Neural progenitor cell (in vitro differentiated cells): ENCODE measurements at regions not wholly inside any gene's neighbourhood (a gene's known extent, or its start where the extent isn't known, plus 50 kb on each side); places are given as distances from the start of the nearest gene placed in this dataset.
A peak's percentile ranks its signal among the peaks of the same experiment; 100 is the strongest.
"Not testable (repeated sequence)": the region's sequence is repeated elsewhere in the genome, so short reads cannot be mapped to it uniquely, and the experiment has no call there.

Source experiments
- DNase-seq: peaks from one replicate; pipeline ENCODE4 v3.0.0-alpha.2; 2016; ENCODE audit warnings: low spot score
- H2AFZ ChIP-seq: fragments of 200-600 bp; sonication (generic); replicated peaks from 2 replicates; pipeline ENCODE4 v1.6.1; 2016; ENCODE audit warnings: antibody characterized with exemption
- H3F3A ChIP-seq: fragments of 200-600 bp; sonication (generic); 2 replicates; pipeline ENCODE4 v1.6.1; 2016; ENCODE audit warnings: antibody characterized with exemption, low read depth
- H3K27ac ChIP-seq: fragments of 200-600 bp; sonication (generic); 2 replicates; pipeline ENCODE4 v1.5.1; 2016; ENCODE audit warnings: mild to moderate bottlenecking
- H3K27me3 ChIP-seq: fragments of 200-600 bp; sonication (generic); 2 replicates; pipeline ENCODE4 v1.6.1; 2016; ENCODE audit warnings: mild to moderate bottlenecking, moderate library complexity
- H3K36me3 ChIP-seq: fragments of 200-600 bp; sonication (generic); 2 replicates; pipeline ENCODE4 v1.5.1; 2016
- H3K4me1 ChIP-seq: fragments of 200-600 bp; sonication (generic); 2 replicates; pipeline ENCODE4 v1.6.1; 2016; ENCODE audit warnings: mixed run types
- H3K4me2 ChIP-seq: fragments of 200-600 bp; sonication (generic); 2 replicates; pipeline ENCODE4 v1.6.1; 2016
- H3K4me3 ChIP-seq: fragments of 200-600 bp; sonication (generic); 2 replicates; pipeline ENCODE4 v1.5.1; 2016
- H3K79me2 ChIP-seq: fragments of 200-600 bp; sonication (generic); 2 replicates; pipeline ENCODE4 v1.6.1; 2016; ENCODE audit warnings: low read depth
- H3K9ac ChIP-seq: fragments of 200-600 bp; sonication (generic); 2 replicates; pipeline ENCODE4 v1.6.1; 2016
- H3K9me3 ChIP-seq: fragments of 200-600 bp; sonication (generic); 2 replicates; pipeline ENCODE4 v1.5.1; 2016; ENCODE audit warnings: low read depth
- H4K20me1 ChIP-seq: fragments of 200-600 bp; sonication (generic); 2 replicates; pipeline ENCODE4 v1.6.1; 2016; ENCODE audit warnings: low read depth
- H3K27ac Mint-ChIP-seq: 3 replicates; pipeline ENCODE4 v1.8.0; 2021; ENCODE audit warnings: mixed read lengths
- H3K27me3 Mint-ChIP-seq: 2 replicates; pipeline ENCODE4 v1.8.0; 2022; ENCODE audit warnings: low read depth, mild to moderate bottlenecking, inconsistent platforms, moderate library complexity, mixed read lengths; ENCODE audit not compliant: insufficient read depth
- H3K36me3 Mint-ChIP-seq: 3 replicates; pipeline ENCODE4 v1.8.0; 2021; ENCODE audit warnings: mixed read lengths
- H3K4me1 Mint-ChIP-seq: 3 replicates; pipeline ENCODE4 v1.8.0; 2021; ENCODE audit warnings: mixed read lengths
- H3K4me3 Mint-ChIP-seq: 3 replicates; pipeline ENCODE4 v1.8.0; 2021; ENCODE audit warnings: mild to moderate bottlenecking, moderate library complexity, mixed read lengths
- H3K9me3 Mint-ChIP-seq: 3 replicates; pipeline ENCODE4 v1.8.0; 2020; ENCODE audit warnings: mixed read lengths
- CTCF ChIP-seq: fragments of 200-600 bp; sonication (generic); IDR thresholded peaks from 2 replicates; pipeline ENCODE4 v1.5.1; 2017; ENCODE audit warnings: antibody characterized with exemption, mild to moderate bottlenecking
- EZH2 ChIP-seq: fragments of 200-600 bp; sonication (generic); IDR thresholded peaks from 2 replicates; pipeline ENCODE4 v1.6.1; 2017; ENCODE audit warnings: antibody characterized with exemption, mild to moderate bottlenecking, moderate library complexity
- EZH2phosphoT487 ChIP-seq: fragments of 200-600 bp; sonication (generic); IDR thresholded peaks from 2 replicates; pipeline ENCODE4 v1.6.1; 2017; ENCODE audit warnings: antibody characterized with exemption

- Histone ChIP-seq H3K9me3 (no peaks in the 10 kb centered on the region), H3K36me3 (no peaks in the 10 kb centered on the region), H3K4me1 (no peaks in the 10 kb centered on the region), H4K20me1 (no peaks in the 10 kb centered on the region), H3K9ac (no peak overlapping the region), H2AFZ (no peak overlapping the region), H3K4me2 (no peak overlapping the region), H3F3A (no peaks in the 10 kb centered on the region), H3K27ac (no peak overlapping the region), H3K79me2 (no peaks in the 10 kb centered on the region), H3K27me3 (no peaks in the 10 kb centered on the region), H3K4me3 (no peak overlapping the region)
- TF ChIP-seq EZH2phosphoT487: no peak
- TF ChIP-seq CTCF: no peak
- no peak for TF ChIP-seq EZH2
- H3K9me3 Mint-ChIP-seq: no peaks in the 10 kb centered on the region
- no peaks in the 10 kb centered on the region for H3K27me3 Mint-ChIP-seq
- DNase-seq: no peak
- H3K4me3 Mint-ChIP-seq: no peak overlapping the region
- no peaks in the 10 kb centered on the region for H3K36me3 Mint-ChIP-seq
- no peaks in the 10 kb centered on the region for H3K4me1 Mint-ChIP-seq
- H3K27ac Mint-ChIP-seq: no peak overlapping the region
Observed at GRCh38 chr2:53600815-53601214, 166.8 kb upstream of the CHAC2 start.

- H3K4me2 ChIP-seq: peak overlapping the region; percentile 42
- H3K4me1 Mint-ChIP-seq, H2AFZ ChIP-seq, H3K79me2 ChIP-seq, H3K36me3 ChIP-seq, H3K27me3 Mint-ChIP-seq, H3K27me3 ChIP-seq, H3K27ac ChIP-seq, H3K9ac ChIP-seq, H3K9me3 ChIP-seq, H3K9me3 Mint-ChIP-seq, H3F3A ChIP-seq, H4K20me1 ChIP-seq, H3K4me1 ChIP-seq, H3K36me3 Mint-ChIP-seq, DNase-seq: not testable (repeated sequence)
- Mint-ChIP-seq H3K4me3 (peak overlapping the region; percentile 75), H3K27ac (peak overlapping the region; percentile 53)
- H3K4me3 ChIP-seq: peak overlapping the region; percentile 19
Observed at GRCh38 chr2:53586733-53587612, 180.6 kb upstream of the CHAC2 start.

DNA sequence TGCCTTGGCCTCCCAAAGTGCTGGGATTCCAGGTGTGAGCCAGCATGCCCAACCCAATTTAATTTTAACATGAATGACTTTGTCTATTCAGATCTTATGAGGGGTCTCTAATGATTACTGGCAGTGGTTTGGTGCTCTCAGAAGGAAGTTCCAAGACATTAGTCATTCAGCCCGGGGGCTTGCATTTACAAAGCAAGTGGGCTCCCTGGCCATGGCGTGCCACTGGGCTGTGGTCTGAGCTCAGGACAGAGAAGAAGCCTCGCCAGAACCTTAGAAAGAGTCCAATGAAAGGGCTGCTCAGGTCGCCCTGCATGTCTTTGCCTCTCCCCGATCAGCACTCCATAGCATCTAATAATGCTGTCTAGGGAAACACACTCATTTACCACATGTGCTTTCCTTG, 182.6 kb upstream of the CHAC2 start:
- TF ChIP-seq EZH2 (no peak), EZH2phosphoT487 (no peak), CTCF (no peak)
- H3K27ac Mint-ChIP-seq: no peak overlapping the region
- Histone ChIP-seq H4K20me1 (no peaks in the 10 kb centered on the region), H3K4me1 (no peaks in the 10 kb centered on the region), H3K36me3 (no peaks in the 10 kb centered on the region), H3K79me2 (no peaks in the 10 kb centered on the region), H3K27ac (no peak overlapping the region), H3K4me2 (no peak overlapping the region), H3K4me3 (no peak overlapping the region), H2AFZ (no peak overlapping the region), H3K27me3 (no peaks in the 10 kb centered on the region), H3F3A (no peaks in the 10 kb centered on the region), H3K9ac (no peak overlapping the region), H3K9me3 (no peaks in the 10 kb centered on the region)
- peaks cover 5% of the 10 kb centered on the region for H3K9me3 Mint-ChIP-seq
- peaks cover 5% of the 10 kb centered on the region for H3K27me3 Mint-ChIP-seq
- no peak for DNase-seq
- no peak overlapping the region for H3K4me3 Mint-ChIP-seq
- H3K4me1 Mint-ChIP-seq: peaks cover 2% of the 10 kb centered on the region
- no peaks in the 10 kb centered on the region for H3K36me3 Mint-ChIP-seq

- Histone ChIP-seq H4K20me1 (no peaks in the 10 kb centered on the region), H3K27me3 (no peaks in the 10 kb centered on the region), H3F3A (no peaks in the 10 kb centered on the region), H3K4me1 (no peaks in the 10 kb centered on the region), H3K9ac (no peak overlapping the region), H3K79me2 (no peaks in the 10 kb centered on the region), H3K4me2 (no peak overlapping the region), H2AFZ (no peak overlapping the region), H3K36me3 (no peaks in the 10 kb centered on the region), H3K27ac (no peak overlapping the region), H3K9me3 (no peaks in the 10 kb centered on the region), H3K4me3 (no peak overlapping the region)
- Mint-ChIP-seq H3K27ac (no peak overlapping the region), H3K27me3 (peaks cover 5% of the 10 kb centered on the region), H3K4me1 (peaks cover 2% of the 10 kb centered on the region), H3K36me3 (no peaks in the 10 kb centered on the region), H3K9me3 (peaks cover 5% of the 10 kb centered on the region), H3K4me3 (no peak overlapping the region)
- no peak for TF ChIP-seq CTCF
- no peak for TF ChIP-seq EZH2phosphoT487
- no peak for TF ChIP-seq EZH2
- DNase-seq: no peak
Observed at GRCh38 chr2:53583583-53583982, 184.0 kb upstream of the CHAC2 start.
